Gastroesophageal sphincter (tissue), 3 donors: ENCODE measurements at regions not wholly inside any gene's neighbourhood (a gene's known extent, or its start where the extent isn't known, plus 50 kb on each side); places are given as distances from the start of the nearest gene placed in this dataset.

ENCODE experiments used
- CTCF ChIP-seq, 4 experiments: fragments of 200-600 bp in 2 of 4; fragments of 450-650 bp in 2 of 4; sonication (generic) in 1 of 4; IDR thresholded peaks; one replicate each; pipeline ENCODE4 v1.5.1; 2017 to 2019; ENCODE audit warnings: antibody characterized with exemption in 4 of 4, mild to moderate bottlenecking in 2 of 4, moderate library complexity in 2 of 4
- EP300 ChIP-seq: sonication (generic); formaldehyde crosslinking; IDR thresholded peaks from one replicate; pipeline ENCODE4 v1.6.1; 2017; ENCODE audit warnings: antibody characterized with exemption, mild to moderate bottlenecking
- POLR2AphosphoS5 ChIP-seq: sonication (generic); formaldehyde crosslinking; IDR thresholded peaks from one replicate; pipeline ENCODE4 v1.6.1; 2017; ENCODE audit warnings: antibody characterized with exemption

- TF ChIP-seq CTCF (IDR thresholded peaks at IDR 0.05) (no peak), POLR2AphosphoS5 (no peak), EP300 (no peak)
Observed at GRCh38 chr6:156699017-156699421, 78.2 kb upstream of the ARID1B start.
